ENCODE measurements at regions not wholly inside any gene's neighbourhood (a gene's known extent, or its start where the extent isn't known, plus 50 kb on each side); places are given as distances from the start of the nearest gene placed in this dataset.
"Not testable (repeated sequence)": the region's sequence is repeated elsewhere in the genome, so short reads cannot be mapped to it uniquely, and the experiment has no call there.

DNA sequence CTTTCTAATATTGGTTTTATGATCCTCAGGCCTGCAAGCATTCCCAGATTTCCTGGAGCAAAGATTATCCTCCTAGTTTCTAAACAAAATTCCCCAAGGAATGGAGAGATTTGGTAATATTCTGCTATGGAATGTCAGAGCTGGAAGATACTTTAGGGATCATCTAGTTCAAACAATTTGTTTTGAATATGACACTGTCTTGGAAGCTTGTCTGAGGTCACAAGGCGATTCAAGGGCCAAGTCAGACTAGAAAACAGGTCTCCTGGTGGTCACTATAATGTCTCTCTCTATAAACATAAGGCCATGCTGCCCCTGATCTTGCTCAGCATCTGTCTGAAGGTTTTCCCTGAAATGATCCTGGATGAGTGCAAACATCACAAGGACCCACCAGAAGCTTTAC, 143.4 kb upstream of the BCL6 start:
- 0 out of 2 replicates have a peak, but pooled peaks cover 4% of the 10 kb centered on the region for H3K4me1 ChIP-seq (ENCODE audit: insufficient read depth, low read length)
- no peaks in the 10 kb centered on the region for H3K36me3 ChIP-seq (ENCODE audit: insufficient read depth, low read length)
- H3K9ac ChIP-seq (ENCODE audit: low read depth, low read length), result no peak overlapping the region
- H3K9me3 ChIP-seq (ENCODE audit: control insufficient read depth, insufficient read depth, low read length), result no peaks in the 10 kb centered on the region

DNA sequence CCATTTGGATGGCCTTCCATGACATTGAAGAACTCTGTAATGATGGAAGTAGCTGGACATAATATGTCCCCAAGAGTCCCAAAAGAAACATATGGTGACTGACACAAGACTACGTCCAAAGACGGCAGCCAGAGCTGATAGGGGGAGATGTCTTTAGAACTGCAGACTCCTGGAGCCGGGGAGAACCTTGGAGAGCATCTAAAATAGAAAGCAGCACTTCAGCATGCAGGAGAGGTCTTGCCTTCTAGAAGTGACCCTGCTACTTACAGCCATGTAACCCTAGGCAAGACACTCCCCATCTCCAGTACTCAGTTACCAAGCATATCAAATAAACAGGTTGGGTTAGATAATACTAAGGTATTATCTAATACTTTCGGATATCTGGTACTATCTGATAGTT, 143.8 kb upstream of the BCL6 start:
- Histone ChIP-seq H3K4me1 (ENCODE audit: insufficient read depth, low read length) (0 out of 2 replicates have a peak, but pooled peaks cover 4% of the 10 kb centered on the region), H3K9me3 (ENCODE audit: control insufficient read depth, insufficient read depth, low read length) (no peaks in the 10 kb centered on the region), H3K36me3 (ENCODE audit: insufficient read depth, low read length) (no peaks in the 10 kb centered on the region), H3K9ac (ENCODE audit: low read depth, low read length) (no peak overlapping the region)

DNA sequence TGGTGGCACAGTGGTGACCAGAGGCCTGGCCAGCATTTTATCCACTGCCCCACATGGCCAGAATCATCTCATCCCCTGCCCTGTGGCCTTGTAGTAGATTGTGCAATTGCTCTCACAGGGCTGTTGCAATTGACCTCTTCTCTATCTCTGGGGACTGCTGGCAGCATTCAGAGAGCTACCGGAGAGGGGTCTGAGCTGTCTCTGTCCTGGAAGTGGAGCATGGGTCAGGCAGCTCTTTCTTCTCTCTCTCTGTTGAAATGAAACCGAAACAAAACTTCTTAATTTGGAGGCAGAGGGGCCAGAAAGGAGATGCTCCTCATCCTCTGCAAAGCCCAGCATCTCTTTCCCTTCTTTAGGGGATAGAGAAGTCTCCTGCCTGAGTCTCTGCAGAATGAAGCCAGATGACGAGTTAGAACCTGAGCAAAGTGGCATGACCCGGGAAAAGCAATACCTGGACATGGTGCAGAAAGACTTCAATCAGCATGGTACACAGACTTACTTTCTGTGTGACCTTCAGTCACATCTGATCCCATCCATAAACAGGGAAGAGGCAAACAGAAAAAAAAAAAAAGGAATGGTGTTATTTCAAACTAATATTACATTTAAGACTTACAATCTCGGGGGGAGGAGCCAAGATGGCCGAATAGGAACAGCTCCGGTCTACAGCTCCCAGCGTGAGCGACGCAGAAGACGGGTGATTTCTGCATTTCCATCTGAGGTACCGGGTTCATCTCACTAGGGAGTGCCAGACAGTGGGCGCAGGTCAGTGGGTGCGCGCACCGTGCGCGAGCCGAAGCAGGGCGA, 144.5 kb upstream of the BCL6 start:
- H3K36me3 ChIP-seq (ENCODE audit: insufficient read depth, low read length), result no peaks in the 10 kb centered on the region
- H3K9me3 ChIP-seq (ENCODE audit: control insufficient read depth, insufficient read depth, low read length), result no peaks in the 10 kb centered on the region
- H3K4me1 ChIP-seq (ENCODE audit: insufficient read depth, low read length), result 0 out of 2 replicates have a peak, but pooled peaks cover 4% of the 10 kb centered on the region
- H3K9ac ChIP-seq (ENCODE audit: low read depth, low read length), result peak overlapping the region; percentile 38

DNA sequence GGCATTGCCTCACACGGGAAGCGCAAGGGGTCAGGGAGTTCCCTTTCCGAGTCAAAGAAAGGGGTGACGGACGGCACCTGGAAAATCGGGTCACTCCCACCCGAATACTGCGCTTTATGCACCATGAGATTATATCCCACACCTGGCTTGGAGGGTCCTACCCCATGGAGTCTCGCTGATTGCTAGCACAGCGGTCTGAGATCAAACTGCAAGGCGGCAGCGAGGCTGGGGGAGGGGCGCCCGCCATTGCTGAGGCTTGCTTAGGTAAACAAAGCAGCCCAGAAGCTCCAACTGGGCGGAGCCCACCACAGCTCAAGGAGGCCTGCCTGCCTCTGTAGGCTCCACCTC, 145.1 kb upstream of the BCL6 start:
- H3K4me1 ChIP-seq (ENCODE audit: insufficient read depth, low read length); H3K36me3 ChIP-seq (ENCODE audit: insufficient read depth, low read length); H3K9me3 ChIP-seq (ENCODE audit: control insufficient read depth, insufficient read depth, low read length): not testable (repeated sequence)
- peak overlapping the region; percentile 38 for H3K9ac ChIP-seq (ENCODE audit: low read depth, low read length)

DNA sequence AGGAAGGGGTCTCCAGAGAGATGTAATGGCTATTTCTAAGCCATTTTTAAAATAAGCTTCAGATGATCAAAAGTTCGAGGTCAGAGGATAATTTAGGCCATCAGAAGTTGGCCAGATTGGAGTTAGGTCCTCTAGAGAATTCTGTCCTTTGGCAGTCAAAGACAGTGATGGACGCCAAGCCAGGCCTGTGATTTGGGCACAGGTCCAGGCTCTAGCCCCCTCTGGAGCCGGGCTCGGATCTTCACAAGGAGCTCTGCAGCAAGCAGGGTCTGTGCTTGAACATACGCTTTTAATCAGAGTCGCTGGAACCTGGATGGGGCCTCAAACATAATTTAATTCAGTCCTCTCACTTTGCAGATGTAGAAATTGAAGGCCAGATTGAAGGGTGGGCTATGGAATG, 151.4 kb upstream of the BCL6 start:
- no peaks in the 10 kb centered on the region for H3K9me3 ChIP-seq (ENCODE audit: control insufficient read depth, insufficient read depth, low read length)
- peaks cover 14% of the 10 kb centered on the region; the same call in 1 of the 2 replicates for H3K4me1 ChIP-seq (ENCODE audit: insufficient read depth, low read length)
- no peaks in the 10 kb centered on the region for H3K36me3 ChIP-seq (ENCODE audit: insufficient read depth, low read length)
- H3K9ac ChIP-seq (ENCODE audit: low read depth, low read length), result no peak overlapping the region

DNA sequence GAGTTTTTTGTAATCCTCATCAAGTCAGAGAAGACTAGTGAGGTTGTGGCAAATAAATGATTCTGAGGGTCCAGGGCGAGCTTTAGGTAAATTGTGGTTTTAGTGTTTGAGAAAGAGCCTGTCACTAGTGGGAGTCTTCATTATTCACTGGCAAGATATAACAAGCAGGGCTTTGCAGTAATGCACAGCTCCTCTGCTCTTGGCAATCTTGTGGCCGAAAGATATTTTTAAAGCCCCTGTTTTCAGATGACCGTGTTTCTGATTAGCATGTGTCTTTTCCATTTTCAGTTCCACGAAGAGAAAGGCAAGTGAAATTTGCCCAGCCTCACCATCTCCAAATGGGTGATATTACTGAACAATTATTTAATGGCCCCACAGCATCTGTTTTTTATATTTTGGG, 154.0 kb upstream of the BCL6 start:
- no peaks in the 10 kb centered on the region for H3K36me3 ChIP-seq (ENCODE audit: insufficient read depth, low read length)
- no peak overlapping the region for H3K9ac ChIP-seq (ENCODE audit: low read depth, low read length)
- peaks cover 14% of the 10 kb centered on the region for H3K4me1 ChIP-seq (ENCODE audit: insufficient read depth, low read length)
- no peaks in the 10 kb centered on the region for H3K9me3 ChIP-seq (ENCODE audit: control insufficient read depth, insufficient read depth, low read length)

DNA sequence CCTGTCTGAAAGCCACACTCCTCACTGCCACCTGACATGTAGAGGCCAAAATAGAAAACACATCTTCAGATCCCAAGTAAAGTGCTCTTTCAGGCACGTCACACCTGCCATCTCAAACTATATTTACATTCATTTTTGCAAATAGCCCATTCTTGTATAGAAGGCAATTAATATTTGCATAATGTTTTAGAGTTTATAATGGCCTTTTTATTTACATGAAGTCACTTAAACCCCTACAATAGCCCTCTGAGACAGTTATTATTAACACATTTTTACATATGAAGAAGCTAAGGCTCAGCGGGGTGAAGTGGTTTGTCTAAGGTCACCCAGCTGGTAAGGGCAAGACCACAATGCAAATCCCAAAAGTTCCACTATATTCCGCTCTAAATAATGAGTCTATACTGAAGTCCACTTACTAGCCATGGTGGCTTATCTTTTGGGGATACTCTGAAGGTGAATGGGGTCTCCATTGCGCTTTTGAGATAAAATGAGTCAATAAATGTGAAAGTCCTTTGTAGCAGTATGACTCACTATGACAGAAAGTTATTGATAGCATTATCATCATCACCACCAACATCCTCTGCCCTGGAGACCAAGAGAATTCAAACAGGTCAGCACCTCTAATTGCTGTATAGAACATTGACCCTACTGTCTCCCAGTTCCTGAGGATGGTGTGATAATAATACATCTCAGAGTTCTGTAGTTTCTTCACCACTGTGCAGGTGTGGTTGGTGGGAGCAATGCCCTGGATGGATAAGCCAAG, 155.9 kb upstream of the BCL6 start:
- Histone ChIP-seq H3K9ac (ENCODE audit: low read depth, low read length) (no peak overlapping the region), H3K36me3 (ENCODE audit: insufficient read depth, low read length) (no peaks in the 10 kb centered on the region), H3K4me1 (ENCODE audit: insufficient read depth, low read length) (peaks cover 14% of the 10 kb centered on the region), H3K9me3 (ENCODE audit: control insufficient read depth, insufficient read depth, low read length) (no peaks in the 10 kb centered on the region)

DNA sequence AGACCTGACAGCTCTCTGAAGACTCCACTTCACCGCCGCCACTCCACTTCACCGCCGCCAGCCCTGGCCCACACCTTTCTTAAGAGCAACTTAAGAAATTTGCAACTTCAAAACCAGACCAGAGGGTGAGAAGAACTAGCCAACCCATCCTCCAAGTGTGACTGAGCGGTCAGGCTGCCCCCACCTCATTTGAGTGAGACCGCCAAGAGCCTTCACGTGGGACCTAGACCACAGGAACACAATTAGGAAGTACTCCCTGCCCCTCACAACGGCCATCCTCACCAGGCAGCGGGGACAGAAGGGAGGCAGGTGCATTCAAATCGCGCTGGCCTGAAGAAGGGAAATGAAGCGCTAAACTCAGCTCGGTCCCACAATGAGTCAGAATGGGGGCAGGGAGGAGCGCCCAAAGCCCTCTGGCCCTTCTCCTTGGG, 156.8 kb upstream of the BCL6 start:
- H3K36me3 ChIP-seq (ENCODE audit: insufficient read depth, low read length), result no peaks in the 10 kb centered on the region
- no peaks in the 10 kb centered on the region for H3K9me3 ChIP-seq (ENCODE audit: control insufficient read depth, insufficient read depth, low read length)
- H3K4me1 ChIP-seq (ENCODE audit: insufficient read depth, low read length), result peaks cover 14% of the 10 kb centered on the region
- no peak overlapping the region for H3K9ac ChIP-seq (ENCODE audit: low read depth, low read length)

DNA sequence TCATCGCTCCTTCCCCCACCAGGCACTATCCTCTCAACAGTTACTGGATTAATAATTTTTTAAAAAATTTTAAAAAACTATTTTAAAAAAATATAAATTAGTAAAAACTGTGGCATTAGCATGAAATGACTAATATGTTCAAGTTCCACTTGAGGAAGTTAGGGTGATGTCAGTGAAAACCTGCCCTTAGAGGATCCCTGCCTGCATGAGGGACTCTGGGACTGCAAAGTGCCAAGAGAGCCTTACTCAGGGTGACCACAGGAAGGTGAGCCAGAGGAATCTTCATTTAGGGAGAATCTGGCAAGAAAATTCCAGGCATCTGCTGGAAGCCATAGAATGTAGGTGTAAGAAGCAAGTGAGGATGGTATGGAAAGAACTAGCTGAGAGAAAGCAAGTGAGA, 157.7 kb upstream of the BCL6 start:
- Histone ChIP-seq H3K4me1 (ENCODE audit: insufficient read depth, low read length) (peaks cover 14% of the 10 kb centered on the region), H3K9ac (ENCODE audit: low read depth, low read length) (no peak overlapping the region), H3K36me3 (ENCODE audit: insufficient read depth, low read length) (no peaks in the 10 kb centered on the region), H3K9me3 (ENCODE audit: control insufficient read depth, insufficient read depth, low read length) (no peaks in the 10 kb centered on the region)

DNA sequence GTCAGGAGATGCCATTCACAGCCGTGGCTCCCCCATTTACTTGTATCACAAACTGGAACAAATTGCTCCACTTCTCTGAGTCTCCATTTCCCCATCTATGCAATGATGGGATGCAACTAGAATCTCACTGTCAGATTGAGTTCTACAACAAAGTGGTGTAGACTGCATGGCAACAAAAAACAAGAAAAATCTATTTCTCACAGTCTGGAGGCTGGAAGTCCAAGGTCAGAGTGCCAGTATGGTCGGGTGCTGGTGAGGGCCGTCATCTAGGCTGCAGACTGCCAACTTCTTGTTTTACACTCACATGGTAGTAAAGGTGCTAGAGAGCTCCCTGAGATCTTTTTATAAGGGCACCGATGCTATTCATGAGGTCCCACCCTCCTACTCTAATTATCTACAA, 158.4 kb upstream of the BCL6 start:
- Histone ChIP-seq H3K4me1 (ENCODE audit: insufficient read depth, low read length) (peaks cover 14% of the 10 kb centered on the region), H3K36me3 (ENCODE audit: insufficient read depth, low read length) (no peaks in the 10 kb centered on the region), H3K9ac (ENCODE audit: low read depth, low read length) (no peak overlapping the region)

DNA sequence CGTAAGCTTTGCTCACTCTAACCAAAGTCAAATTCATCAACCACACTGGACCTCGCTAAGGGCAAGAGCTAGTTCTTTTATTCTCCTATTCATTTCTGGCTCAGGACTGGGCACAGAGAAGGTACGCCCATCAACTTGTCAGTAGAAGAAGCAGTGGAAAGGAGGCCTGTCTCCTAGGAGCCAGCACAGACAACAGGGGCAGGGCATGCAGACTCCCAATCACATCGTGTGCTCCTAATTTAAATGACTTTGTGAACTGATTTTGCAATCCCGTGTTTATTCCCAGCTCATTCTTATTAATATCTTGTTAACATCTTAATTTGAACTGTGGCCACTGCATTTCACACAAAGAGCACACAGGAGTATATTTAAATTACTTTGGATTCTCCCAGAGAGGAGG, 161.1 kb upstream of the BCL6 start:
- H3K9ac ChIP-seq (ENCODE audit: low read depth, low read length), result no peak overlapping the region
- no peaks in the 10 kb centered on the region for H3K36me3 ChIP-seq (ENCODE audit: insufficient read depth, low read length)
- peaks cover 2% of the 10 kb centered on the region for H3K4me1 ChIP-seq (ENCODE audit: insufficient read depth, low read length)
- no peaks in the 10 kb centered on the region for H3K9me3 ChIP-seq (ENCODE audit: control insufficient read depth, insufficient read depth, low read length)

More for the DNA sequence above, 158.4 kb upstream of the BCL6 start:
- H3K9me3 ChIP-seq (ENCODE audit: control insufficient read depth, insufficient read depth, low read length), result no peaks in the 10 kb centered on the region

DNA sequence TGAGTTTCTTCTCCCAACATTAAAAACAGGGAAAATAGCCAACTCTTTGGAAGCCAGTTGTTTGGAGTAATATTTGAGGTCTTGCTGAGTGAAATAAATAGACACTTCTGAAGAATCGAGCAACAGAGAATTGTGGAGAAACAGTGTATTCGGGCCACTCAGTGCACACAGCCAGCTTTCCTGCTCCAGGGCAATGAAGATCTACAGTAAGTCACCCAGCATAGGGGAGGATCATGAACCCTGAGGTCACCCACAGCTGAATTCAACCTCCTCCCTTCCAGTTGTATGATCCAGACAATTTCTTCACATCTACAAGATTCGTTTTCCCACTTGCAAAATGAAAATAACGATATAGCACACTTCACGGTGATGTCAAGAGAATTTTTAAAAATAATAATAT, 161.7 kb upstream of the BCL6 start:
- no peak overlapping the region for H3K9ac ChIP-seq (ENCODE audit: low read depth, low read length)
- H3K4me1 ChIP-seq (ENCODE audit: insufficient read depth, low read length), result no peaks in the 10 kb centered on the region; the same call in 1 of the 2 replicates
- H3K9me3 ChIP-seq (ENCODE audit: control insufficient read depth, insufficient read depth, low read length), result no peaks in the 10 kb centered on the region
- no peaks in the 10 kb centered on the region for H3K36me3 ChIP-seq (ENCODE audit: insufficient read depth, low read length)

DNA sequence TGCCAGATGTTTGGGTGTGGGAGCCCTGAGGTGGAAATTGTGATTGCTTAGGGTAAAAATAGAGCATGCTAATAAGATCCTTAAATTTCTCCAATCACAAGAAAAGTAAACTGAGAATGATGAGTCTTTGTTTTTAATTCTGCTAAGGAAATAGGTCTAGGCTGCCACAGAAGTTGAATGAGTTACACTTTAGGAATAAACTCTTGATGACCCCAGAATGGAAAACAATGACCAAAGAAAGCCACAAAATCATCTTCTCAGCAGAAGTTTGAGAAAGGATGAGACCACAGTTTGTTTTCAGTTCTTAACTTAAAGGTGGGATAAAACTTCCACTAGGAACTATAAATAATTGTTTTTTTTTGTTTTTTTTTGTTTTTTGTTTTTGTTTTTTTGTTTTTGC, 164.6 kb upstream of the BCL6 start:
- H3K9ac ChIP-seq (ENCODE audit: low read depth, low read length), result no peak overlapping the region
- no peaks in the 10 kb centered on the region for H3K9me3 ChIP-seq (ENCODE audit: control insufficient read depth, insufficient read depth, low read length)
- 0 out of 2 replicates have a peak, but pooled peaks cover 5% of the 10 kb centered on the region for H3K4me1 ChIP-seq (ENCODE audit: insufficient read depth, low read length)
- no peaks in the 10 kb centered on the region for H3K36me3 ChIP-seq (ENCODE audit: insufficient read depth, low read length)

DNA sequence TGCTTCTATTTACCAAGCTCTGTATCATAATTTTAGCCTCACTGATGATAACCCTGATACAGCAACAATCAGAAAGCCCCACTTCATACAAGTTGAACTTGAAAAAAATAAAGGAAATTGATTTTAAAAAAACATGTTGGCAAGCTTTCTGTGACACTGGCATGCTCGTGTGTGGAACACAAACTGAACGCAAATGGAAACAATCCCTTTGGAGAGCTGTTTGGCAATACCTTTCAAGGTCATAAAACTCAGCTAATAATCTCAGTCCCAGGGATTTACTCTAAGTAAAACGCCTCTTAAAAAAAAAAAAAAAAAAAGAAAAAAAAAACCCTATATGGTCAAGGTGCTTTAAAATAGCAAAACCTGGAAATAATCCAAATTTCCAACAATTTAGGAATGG, 166.7 kb upstream of the BCL6 start:
- no peaks in the 10 kb centered on the region for H3K9me3 ChIP-seq (ENCODE audit: control insufficient read depth, insufficient read depth, low read length)
- no peaks in the 10 kb centered on the region for H3K36me3 ChIP-seq (ENCODE audit: insufficient read depth, low read length)
- no peak overlapping the region for H3K9ac ChIP-seq (ENCODE audit: low read depth, low read length)
- peaks cover 16% of the 10 kb centered on the region; the same call in 1 of the 2 replicates for H3K4me1 ChIP-seq (ENCODE audit: insufficient read depth, low read length)

DNA sequence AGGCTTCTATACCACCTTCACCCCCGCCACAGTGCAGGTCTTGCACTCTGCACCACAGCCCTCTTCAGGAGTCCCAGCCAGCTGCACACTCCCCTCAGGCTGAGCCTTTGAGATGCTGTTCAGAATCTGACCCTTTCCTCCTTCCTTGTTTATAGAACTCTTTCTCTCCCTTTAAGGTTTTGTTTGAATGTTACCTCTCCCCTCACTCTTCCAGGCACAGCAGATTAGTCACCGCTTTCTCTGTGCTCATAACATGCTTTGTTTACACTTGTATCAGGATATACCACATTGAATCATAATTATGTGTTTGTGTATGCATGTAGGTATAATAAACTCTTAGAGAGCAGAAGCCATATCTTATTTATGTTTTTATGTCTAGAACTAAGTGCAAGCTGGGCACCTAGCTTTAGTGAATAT, 168.4 kb upstream of the BCL6 start:
- H3K4me1 ChIP-seq (ENCODE audit: insufficient read depth, low read length), result peaks cover 21% of the 10 kb centered on the region; the same call in 1 of the 2 replicates
- H3K9ac ChIP-seq (ENCODE audit: low read depth, low read length), result no peak overlapping the region
- H3K9me3 ChIP-seq (ENCODE audit: control insufficient read depth, insufficient read depth, low read length), result no peaks in the 10 kb centered on the region
- no peaks in the 10 kb centered on the region for H3K36me3 ChIP-seq (ENCODE audit: insufficient read depth, low read length)

All from ES-I3 (cell line).